NCI-H345 (cell line): ENCODE measurements at regions not wholly inside any gene's neighbourhood (a gene's known extent, or its start where the extent isn't known, plus 50 kb on each side); places are given as distances from the start of the nearest gene placed in this dataset.
"Not testable (repeated sequence)": the region's sequence is repeated elsewhere in the genome, so short reads cannot be mapped to it uniquely, and the experiment has no call there.

Source experiments
- DNase-seq: peaks from one replicate; lab custom pipeline; 2025; lab: John Stamatoyannopoulos, UW

GRCh38 chr5:115691814-115692213, 66.0 kb upstream of the TMED7 start:
- DNase-seq = not testable (repeated sequence)

DNA sequence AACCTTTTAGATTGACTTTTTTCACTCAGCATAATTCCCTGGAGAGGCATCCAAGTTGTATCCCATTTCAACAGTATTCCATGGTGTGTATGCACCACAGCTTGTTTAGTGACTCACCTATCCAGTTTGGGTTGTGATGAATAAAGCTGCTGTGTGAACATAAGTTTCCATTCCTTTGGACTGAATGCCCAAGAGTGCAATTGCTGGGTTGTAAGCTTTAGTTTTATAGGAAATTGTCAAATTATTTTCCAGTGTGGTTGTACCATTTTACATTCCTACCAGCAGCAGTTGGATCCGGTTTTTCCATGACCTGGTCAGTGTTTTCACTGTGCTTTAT, 60.9 kb upstream of the TMED7 start:
- no peak for DNase-seq

GRCh38 chr5:115686051-115686737, 60.4 kb upstream of the TMED7 start:
- no peak for DNase-seq

GRCh38 chr5:115685490-115685889, 59.7 kb upstream of the TMED7 start:
- DNase-seq = no peak

DNA sequence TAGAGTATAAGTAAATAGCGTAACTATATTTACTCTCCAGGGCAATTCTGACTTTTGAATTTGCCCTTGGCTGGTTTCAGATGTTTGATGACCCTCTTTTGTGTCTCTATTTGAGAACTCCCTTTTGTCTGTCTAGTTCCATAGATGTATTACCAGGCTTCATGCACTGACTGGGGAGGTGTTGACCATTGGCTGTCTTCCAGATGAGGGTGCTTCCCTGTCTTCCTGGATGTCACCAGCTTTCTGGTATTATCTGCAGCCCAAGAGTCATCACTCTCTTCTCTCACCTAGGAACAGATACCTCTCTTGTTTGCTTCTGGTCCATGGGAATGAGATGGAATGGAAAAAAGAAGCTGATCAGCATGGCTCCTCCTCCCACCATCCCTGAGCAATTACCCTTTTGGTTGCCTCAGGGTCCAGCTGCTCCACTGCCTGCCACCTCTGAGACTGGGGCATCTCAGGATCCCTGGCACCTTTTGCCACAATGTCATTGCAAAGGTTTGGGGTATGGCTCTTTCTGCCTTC, 58.7 kb upstream of the TMED7 start:
- peak; percentile 14 for DNase-seq

- no peak for DNase-seq
Measured at GRCh38 chr5:115683081-115683480, 57.2 kb upstream of the TMED7 start.
